ENCODE measurements at regions not wholly inside any gene's neighbourhood (a gene's known extent, or its start where the extent isn't known, plus 50 kb on each side); places are given as distances from the start of the nearest gene placed in this dataset.

DNA sequence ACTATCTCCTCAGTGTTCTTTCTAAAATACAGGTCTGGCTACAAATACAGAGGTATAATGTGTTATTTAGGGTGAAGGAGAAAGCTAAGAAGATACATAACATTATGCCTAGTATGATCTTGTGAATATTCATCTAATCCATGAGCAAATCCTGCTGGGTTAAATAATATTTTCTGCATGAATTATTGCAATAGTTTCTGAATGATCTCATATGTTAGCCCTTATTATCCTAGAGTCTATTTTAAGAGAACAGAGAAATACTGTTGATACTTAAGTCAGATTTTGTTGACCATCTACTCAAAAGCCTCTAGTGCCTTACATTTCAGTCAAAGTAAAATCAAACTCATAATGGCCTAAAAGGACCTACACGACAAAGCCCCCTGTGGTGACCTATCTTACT lies 382.3 kb downstream of the FIGN start:
- H3F3A ChIP-seq (ENCODE audit: insufficient read depth): no peaks in the 10 kb centered on the region
- H2AFZ ChIP-seq (ENCODE audit: low read depth, low read length, severe bottlenecking): no peak overlapping the region
- no peak overlapping the region for H3K9ac ChIP-seq (ENCODE audit: low read length)
- H3K9me2 ChIP-seq (replicated peaks; ENCODE audit: insufficient read depth, low read length): no peaks in the 10 kb centered on the region
- no peak overlapping the region for H3K4me3 ChIP-seq (ENCODE audit: insufficient read depth, low read length, poor library complexity, severe bottlenecking)
- H3K27me3 ChIP-seq (ENCODE audit: low read length): no peaks in the 10 kb centered on the region
- no peaks in the 10 kb centered on the region for H3K36me3 ChIP-seq (ENCODE audit: low read length)
- no peak for TF ChIP-seq EZH2phosphoT487 (conservative IDR thresholded peaks at IDR 0.05; ENCODE audit: low read length)
- TF ChIP-seq CTCF (IDR thresholded peaks at IDR 0.05; ENCODE audit: insufficient read depth, low read length, poor library complexity, severe bottlenecking): no peak
- H3K4me2 ChIP-seq (ENCODE audit: low read depth, low read length, poor library complexity, severe bottlenecking): no peak overlapping the region
- H4K20me1 ChIP-seq (ENCODE audit: low read depth, low read length): no peaks in the 10 kb centered on the region
- no peaks in the 10 kb centered on the region for H3K79me2 ChIP-seq (ENCODE audit: insufficient read depth, low read length)
- H3K9me3 ChIP-seq (ENCODE audit: insufficient read depth, low read length): no peaks in the 10 kb centered on the region
- H3K27ac ChIP-seq (ENCODE audit: low read depth, low read length): no peak overlapping the region

DNA sequence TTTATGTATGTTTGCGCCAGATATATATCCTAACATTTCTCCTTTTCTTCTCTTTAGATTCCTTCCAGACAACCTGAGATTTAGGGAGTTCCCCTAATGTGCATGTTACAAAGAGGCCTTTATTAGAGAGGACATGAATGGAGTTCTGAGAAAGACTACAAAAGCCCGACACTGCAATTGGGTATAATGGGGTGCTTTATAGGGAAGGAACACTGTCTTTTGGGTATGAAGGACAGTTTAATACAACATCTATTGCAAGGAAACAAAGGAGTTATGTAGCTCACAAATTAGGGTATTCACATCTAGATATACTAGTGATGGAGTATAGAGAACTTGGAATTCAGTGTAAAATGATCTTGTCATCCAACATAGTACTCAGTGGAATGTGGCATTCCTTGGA lies 383.8 kb downstream of the FIGN start:
- Histone ChIP-seq H3K27me3 (ENCODE audit: low read length) (no peaks in the 10 kb centered on the region), H3K79me2 (ENCODE audit: insufficient read depth, low read length) (no peaks in the 10 kb centered on the region), H3K36me3 (ENCODE audit: low read length) (no peaks in the 10 kb centered on the region), H3K9ac (ENCODE audit: low read length) (no peak overlapping the region), H2AFZ (ENCODE audit: low read depth, low read length, severe bottlenecking) (no peak overlapping the region), H3K27ac (ENCODE audit: low read depth, low read length) (no peak overlapping the region), H3K4me3 (ENCODE audit: insufficient read depth, low read length, poor library complexity, severe bottlenecking) (no peak overlapping the region), H3F3A (ENCODE audit: insufficient read depth) (no peaks in the 10 kb centered on the region), H3K4me2 (ENCODE audit: low read depth, low read length, poor library complexity, severe bottlenecking) (no peak overlapping the region), H3K9me3 (ENCODE audit: insufficient read depth, low read length) (no peaks in the 10 kb centered on the region), H3K9me2 (replicated peaks; ENCODE audit: insufficient read depth, low read length) (no peaks in the 10 kb centered on the region), H4K20me1 (ENCODE audit: low read depth, low read length) (no peaks in the 10 kb centered on the region)
- no peak for TF ChIP-seq CTCF (IDR thresholded peaks at IDR 0.05; ENCODE audit: insufficient read depth, low read length, poor library complexity, severe bottlenecking)
- TF ChIP-seq EZH2phosphoT487 (conservative IDR thresholded peaks at IDR 0.05; ENCODE audit: low read length): no peak

DNA sequence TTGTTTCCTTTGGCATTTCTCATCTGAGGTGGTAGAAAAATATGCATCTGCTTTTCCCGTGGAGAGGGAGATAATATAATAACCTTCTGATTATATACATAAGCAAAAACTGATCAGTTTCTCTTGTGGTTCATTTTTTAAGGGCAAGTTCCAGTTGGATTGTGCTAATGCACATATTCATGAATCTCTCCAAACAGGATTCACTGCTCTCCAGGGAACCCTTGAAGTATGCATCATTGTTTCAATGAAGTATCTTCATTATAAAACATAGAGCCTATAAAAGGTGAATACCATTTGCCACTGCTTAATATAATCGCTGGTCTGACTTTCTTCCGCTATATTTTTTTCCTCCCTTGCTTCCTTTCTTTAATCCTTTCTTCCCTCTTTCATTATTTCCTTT lies 384.7 kb downstream of the FIGN start:
- Histone ChIP-seq H3K27ac (ENCODE audit: low read depth, low read length) (no peak overlapping the region), H3F3A (ENCODE audit: insufficient read depth) (no peaks in the 10 kb centered on the region), H3K9me3 (ENCODE audit: insufficient read depth, low read length) (no peaks in the 10 kb centered on the region), H2AFZ (ENCODE audit: low read depth, low read length, severe bottlenecking) (no peak overlapping the region), H3K27me3 (ENCODE audit: low read length) (no peaks in the 10 kb centered on the region), H3K36me3 (ENCODE audit: low read length) (no peaks in the 10 kb centered on the region), H3K4me3 (ENCODE audit: insufficient read depth, low read length, poor library complexity, severe bottlenecking) (no peak overlapping the region), H3K79me2 (ENCODE audit: insufficient read depth, low read length) (no peaks in the 10 kb centered on the region), H3K9ac (ENCODE audit: low read length) (no peak overlapping the region), H3K4me2 (ENCODE audit: low read depth, low read length, poor library complexity, severe bottlenecking) (no peak overlapping the region), H4K20me1 (ENCODE audit: low read depth, low read length) (no peaks in the 10 kb centered on the region), H3K9me2 (replicated peaks; ENCODE audit: insufficient read depth, low read length) (no peaks in the 10 kb centered on the region)
- TF ChIP-seq CTCF (IDR thresholded peaks at IDR 0.05; ENCODE audit: insufficient read depth, low read length, poor library complexity, severe bottlenecking) (no peak), EZH2phosphoT487 (conservative IDR thresholded peaks at IDR 0.05; ENCODE audit: low read length) (no peak)
